C4-2B (cell line): ENCODE measurements at regions not wholly inside any gene's neighbourhood (a gene's known extent, or its start where the extent isn't known, plus 50 kb on each side); places are given as distances from the start of the nearest gene placed in this dataset.
"Not testable (repeated sequence)": the region's sequence is repeated elsewhere in the genome, so short reads cannot be mapped to it uniquely, and the experiment has no call there.

Source experiments
- ZFX ChIP-seq: fragments of 450-650 bp; IDR thresholded peaks from 2 replicates; pipeline ENCODE4 v1.6.1; 2017
- TF ChIP-seq, protein P1 (sequence below): fragments of 450-650 bp; conservative IDR thresholded peaks from 2 replicates; pipeline ENCODE4 v1.5.1; 2017; ENCODE audit warnings: mild to moderate bottlenecking

DNA sequence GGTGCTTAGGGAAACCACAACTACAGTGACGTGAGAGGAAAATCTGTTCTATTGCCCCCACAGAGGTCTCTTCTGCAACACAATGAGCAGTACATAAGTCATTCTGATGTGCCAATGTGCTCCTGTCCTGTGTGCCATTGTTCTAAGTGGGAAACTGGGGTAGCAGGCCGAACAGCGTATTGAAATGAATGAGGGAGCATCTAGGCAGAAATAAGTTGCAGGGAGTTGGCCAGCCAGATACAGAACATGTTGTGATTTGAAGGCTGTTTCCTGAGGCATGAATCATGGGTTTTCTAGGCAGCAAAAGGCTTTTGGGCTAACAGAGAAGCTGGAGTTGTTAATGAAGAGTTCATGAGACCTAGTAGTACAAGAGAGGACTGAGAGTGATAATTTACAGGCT is 122.5 kb downstream of the OR4F15 start:
- TF ChIP-seq, protein P1, sequence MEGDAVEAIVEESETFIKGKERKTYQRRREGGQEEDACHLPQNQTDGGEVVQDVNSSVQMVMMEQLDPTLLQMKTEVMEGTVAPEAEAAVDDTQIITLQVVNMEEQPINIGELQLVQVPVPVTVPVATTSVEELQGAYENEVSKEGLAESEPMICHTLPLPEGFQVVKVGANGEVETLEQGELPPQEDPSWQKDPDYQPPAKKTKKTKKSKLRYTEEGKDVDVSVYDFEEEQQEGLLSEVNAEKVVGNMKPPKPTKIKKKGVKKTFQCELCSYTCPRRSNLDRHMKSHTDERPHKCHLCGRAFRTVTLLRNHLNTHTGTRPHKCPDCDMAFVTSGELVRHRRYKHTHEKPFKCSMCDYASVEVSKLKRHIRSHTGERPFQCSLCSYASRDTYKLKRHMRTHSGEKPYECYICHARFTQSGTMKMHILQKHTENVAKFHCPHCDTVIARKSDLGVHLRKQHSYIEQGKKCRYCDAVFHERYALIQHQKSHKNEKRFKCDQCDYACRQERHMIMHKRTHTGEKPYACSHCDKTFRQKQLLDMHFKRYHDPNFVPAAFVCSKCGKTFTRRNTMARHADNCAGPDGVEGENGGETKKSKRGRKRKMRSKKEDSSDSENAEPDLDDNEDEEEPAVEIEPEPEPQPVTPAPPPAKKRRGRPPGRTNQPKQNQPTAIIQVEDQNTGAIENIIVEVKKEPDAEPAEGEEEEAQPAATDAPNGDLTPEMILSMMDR, result not testable (repeated sequence)
- not testable (repeated sequence) for TF ChIP-seq ZFX
